Nephron progenitor cell (in vitro differentiated cells): ENCODE measurements at regions not wholly inside any gene's neighbourhood (a gene's known extent, or its start where the extent isn't known, plus 50 kb on each side); places are given as distances from the start of the nearest gene placed in this dataset.
"Not testable (repeated sequence)": the region's sequence is repeated elsewhere in the genome, so short reads cannot be mapped to it uniquely, and the experiment has no call there.

Source experiments
- DNase-seq: peaks from one replicate; pipeline ENCODE4 v3.0.0; 2021
- H3K27ac Mint-ChIP-seq: 2 replicates; pipeline ENCODE4 v1.8.0; 2021; ENCODE audit warnings: mild to moderate bottlenecking, moderate library complexity, mixed read lengths
- H3K27me3 Mint-ChIP-seq: 2 replicates; pipeline ENCODE4 v1.8.0; 2021; ENCODE audit warnings: mild to moderate bottlenecking, low read depth, mixed read lengths; ENCODE audit not compliant: poor library complexity
- H3K36me3 Mint-ChIP-seq: 2 replicates; pipeline ENCODE4 v1.8.0; 2021; ENCODE audit warnings: low read depth, mixed read lengths
- H3K4me1 Mint-ChIP-seq: 2 replicates; pipeline ENCODE4 v1.8.0; 2021; ENCODE audit warnings: mixed read lengths
- H3K4me3 Mint-ChIP-seq: 2 replicates; pipeline ENCODE4 v1.8.0; 2021; ENCODE audit warnings: mild to moderate bottlenecking, moderate library complexity, mixed read lengths
- H3K9me3 Mint-ChIP-seq: 2 replicates; pipeline ENCODE4 v1.8.0; 2021; ENCODE audit warnings: mild to moderate bottlenecking, moderate library complexity, mixed read lengths
- CTCF ChIP-seq: fragments of 200-600 bp; sonication (generic); IDR thresholded peaks from 2 replicates; pipeline ENCODE4 v1.5.0; 2021; ENCODE audit warnings: antibody characterized with exemption

GRCh38 chr3:68676136-68676535, 256.2 kb downstream of the TAFA4 start:
- no peak for DNase-seq
- Mint-ChIP-seq H3K27me3 (peaks cover 4% of the 10 kb centered on the region), H3K9me3 (no peaks in the 10 kb centered on the region), H3K4me3 (no peak overlapping the region), H3K4me1 (no peaks in the 10 kb centered on the region), H3K27ac (no peak overlapping the region), H3K36me3 (no peaks in the 10 kb centered on the region)
- TF ChIP-seq CTCF = no peak

DNA sequence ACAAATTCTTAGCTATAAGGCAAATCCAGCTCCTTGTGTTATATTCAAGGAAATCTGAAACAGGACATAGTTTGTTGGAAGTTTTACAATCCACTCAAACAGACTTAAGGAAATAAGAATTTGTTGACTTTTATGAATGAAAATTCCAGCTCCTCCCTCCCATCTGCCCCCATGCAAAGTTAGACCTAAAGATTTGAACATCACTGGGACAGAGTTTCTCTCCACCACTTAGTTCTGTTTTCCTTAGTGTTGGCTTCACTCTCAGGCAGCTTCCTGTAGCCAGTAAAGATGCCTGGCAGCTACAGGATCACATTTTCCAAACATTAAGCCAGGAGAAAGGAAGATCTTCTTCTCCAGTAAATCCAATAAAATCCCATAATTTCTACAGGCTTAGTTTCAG, 265.0 kb downstream of the TAFA4 start:
- no peaks in the 10 kb centered on the region for H3K27me3 Mint-ChIP-seq
- no peak overlapping the region for H3K4me3 Mint-ChIP-seq
- no peak overlapping the region for H3K27ac Mint-ChIP-seq
- H3K4me1 Mint-ChIP-seq = no peaks in the 10 kb centered on the region
- TF ChIP-seq CTCF = no peak
- H3K36me3 Mint-ChIP-seq = no peaks in the 10 kb centered on the region
- no peaks in the 10 kb centered on the region for H3K9me3 Mint-ChIP-seq
- DNase-seq = no peak

GRCh38 chr3:68666429-68667136, 265.8 kb downstream of the TAFA4 start:
- no peaks in the 10 kb centered on the region for H3K36me3 Mint-ChIP-seq
- no peak for DNase-seq
- H3K27me3 Mint-ChIP-seq = no peaks in the 10 kb centered on the region
- no peaks in the 10 kb centered on the region for H3K9me3 Mint-ChIP-seq
- TF ChIP-seq CTCF = no peak
- no peak overlapping the region for H3K4me3 Mint-ChIP-seq
- H3K27ac Mint-ChIP-seq = no peak overlapping the region
- no peaks in the 10 kb centered on the region for H3K4me1 Mint-ChIP-seq

DNA sequence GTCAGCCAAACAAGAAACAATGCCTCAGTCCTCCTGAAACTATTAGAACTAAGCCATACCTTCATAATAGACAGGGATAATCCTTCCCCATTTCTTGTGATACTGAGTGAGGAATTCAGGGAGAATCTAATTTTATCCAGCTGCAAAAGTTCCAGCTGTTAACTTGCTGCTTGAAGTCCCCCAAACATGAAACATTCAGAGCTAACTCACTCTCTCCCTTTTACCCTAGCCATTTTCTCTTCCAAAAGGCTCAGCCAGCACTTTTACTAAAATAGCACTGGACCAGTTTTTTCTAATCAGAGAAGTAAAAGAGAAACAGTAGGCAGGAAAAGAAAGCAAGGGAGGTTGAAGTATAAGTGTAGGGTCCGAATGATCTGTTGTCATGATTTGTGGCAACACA, 268.1 kb downstream of the TAFA4 start:
- Mint-ChIP-seq H3K36me3 (no peaks in the 10 kb centered on the region), H3K27ac (no peak overlapping the region), H3K9me3 (no peaks in the 10 kb centered on the region), H3K27me3 (no peaks in the 10 kb centered on the region), H3K4me1 (no peaks in the 10 kb centered on the region), H3K4me3 (no peak overlapping the region)
- DNase-seq = no peak
- no peak for TF ChIP-seq CTCF

GRCh38 chr3:68662176-68662575, 270.2 kb downstream of the TAFA4 start:
- TF ChIP-seq CTCF = no peak
- Mint-ChIP-seq H3K9me3 (no peaks in the 10 kb centered on the region), H3K4me3 (no peak overlapping the region), H3K27me3 (no peaks in the 10 kb centered on the region), H3K4me1 (no peaks in the 10 kb centered on the region), H3K27ac (no peak overlapping the region), H3K36me3 (no peaks in the 10 kb centered on the region)
- no peak for DNase-seq

DNA sequence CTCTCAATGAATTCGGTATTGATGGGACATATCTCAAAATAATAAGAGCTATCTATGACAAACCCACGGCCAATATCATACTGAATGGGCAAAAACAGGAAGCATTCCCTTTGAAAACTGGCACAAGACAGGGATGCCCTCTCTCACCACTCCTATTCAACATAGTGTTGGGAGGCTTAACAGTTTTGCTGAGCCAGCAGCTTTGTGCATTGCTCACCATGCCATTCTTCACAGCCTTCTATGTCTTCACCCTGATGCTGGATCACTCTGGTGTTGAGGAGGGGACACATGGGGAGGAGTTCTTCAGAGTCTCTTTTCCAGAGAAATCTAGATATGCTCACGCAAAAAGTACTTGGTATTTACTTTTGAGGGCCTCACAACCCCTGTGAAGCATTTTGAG, 281.7 kb downstream of the TAFA4 start:
- not testable (repeated sequence) for H3K4me3 Mint-ChIP-seq, H3K27ac Mint-ChIP-seq, H3K27me3 Mint-ChIP-seq, H3K9me3 Mint-ChIP-seq, H3K4me1 Mint-ChIP-seq, H3K36me3 Mint-ChIP-seq, DNase-seq
